ENCODE measurements at regions not wholly inside any gene's neighbourhood (a gene's known extent, or its start where the extent isn't known, plus 50 kb on each side); places are given as distances from the start of the nearest gene placed in this dataset.

- no peak for TF ChIP-seq ZBED1 (IDR thresholded peaks at IDR 0.05; ENCODE audit: borderline replicate concordance)
- no peak for TF ChIP-seq SIX5 (IDR thresholded peaks at IDR 0.05; ENCODE audit: low read depth, low read length, severe bottlenecking)
- TF ChIP-seq NFYA (IDR thresholded peaks at IDR 0.05; ENCODE audit: borderline replicate concordance, low read depth, low read length), result no peak
- TF ChIP-seq YY1 (IDR thresholded peaks at IDR 0.05; ENCODE audit: low read depth, low read length), result no peak
- TF ChIP-seq NBN (IDR thresholded peaks at IDR 0.05), result no peak
- no peak for TF ChIP-seq ZNF207 (IDR thresholded peaks at IDR 0.05; ENCODE audit: borderline replicate concordance)
- no peak for TF ChIP-seq STAT3 (IDR thresholded peaks at IDR 0.05; ENCODE audit: low read depth, low read length)
- no peak for TF ChIP-seq NFYB (IDR thresholded peaks at IDR 0.05; ENCODE audit: insufficient read depth, low read depth, low read length)
- no peak for TF ChIP-seq CHD4 (IDR thresholded peaks at IDR 0.05)
- no peak for TF ChIP-seq MYC (IDR thresholded peaks at IDR 0.05; ENCODE audit: insufficient read depth, insufficient read length, insufficient replicate concordance, low read length, severe bottlenecking)
- Histone ChIP-seq H4K20me1 (ENCODE audit: control insufficient read depth, insufficient read depth) (no peaks in the 10 kb centered on the region), H3K27me3 (replicated peaks in 1 of 2; ENCODE audit: control insufficient read depth in 2 of 2, insufficient read depth in 2 of 2, low read length in 1 of 2) (no peaks in the 10 kb centered on the region), H3K27ac (ENCODE audit: control insufficient read depth, insufficient read depth) (no peak overlapping the region), H3K9ac (ENCODE audit: control insufficient read depth, insufficient read depth, low read length) (no peak overlapping the region), H3K4me2 (ENCODE audit: control insufficient read depth, insufficient read depth) (no peak overlapping the region), H3K4me1 (ENCODE audit: control insufficient read depth, insufficient read depth, low read length) (no peaks in the 10 kb centered on the region), H3K79me2 (ENCODE audit: control insufficient read depth, insufficient read depth, low read length) (no peaks in the 10 kb centered on the region), H3K9me3 (replicated peaks; ENCODE audit: control insufficient read depth, insufficient read depth, low read length) (no peaks in the 10 kb centered on the region; the same call in 2 of the 3 replicates), H3K36me3 (ENCODE audit: control insufficient read depth in 2 of 2, insufficient read depth in 2 of 2, low read length in 1 of 2) (no peaks in the 10 kb centered on the region), H2AFZ (ENCODE audit: control insufficient read depth, low read depth, low read length) (no peak overlapping the region), H3K4me3 (no peak overlapping the region)
- ChIA-PET RAD21 (ENCODE audit: unreplicated experiment) (no interaction called here), CTCF (no interaction called here), SMC1A (ENCODE audit: uncharacterized antibody, unreplicated experiment) (no interaction called here), POLR2A (no interaction called here)
- no peak for FAIRE-seq
- ATAC-seq, result no peak
- no TSS peak for BruUV-seq (replicated peaks)
- no peak for DNase-seq (ENCODE audit: low read depth, low spot score)
- in situ Hi-C loops (cut with MboI), result no loop called here
- intact Hi-C loops (cut with micrococcal nuclease; ENCODE audit: unreplicated experiment), result no loop called here
- WGBS (ENCODE audit: insufficient coverage, insufficient replicate concordance, low lambda C conversion rate, missing lambda C conversion rate), result 41% methylated on average over 4 of the region's 4 CpGs
Observed at GRCh38 chr5:67331296-67331925, 134.8 kb upstream of the CD180 start.
